Kidney (tissue), 13 donors: ENCODE measurements at regions not wholly inside any gene's neighbourhood (a gene's known extent, or its start where the extent isn't known, plus 50 kb on each side); places are given as distances from the start of the nearest gene placed in this dataset.

Source experiments
- DNase-seq, 5 donors: peaks; one replicate each; pipeline ENCODE4 v3.0.0-alpha.2; 2013 to 2020
- FAIRE-seq: peaks from 2 replicates; lab custom pipeline; 2012; peaks lifted over from hg19 to GRCh38; lab: Jason Lieb, UNC
- H3K27ac ChIP-seq, 2 donors: one replicate each; pipeline ENCODE4 v1.7.0; 2013; ENCODE audit warnings: low read depth in 2 of 2, low read length in 2 of 2, inconsistent platforms in 1 of 2
- H3K27me3 ChIP-seq: one replicate; pipeline ENCODE4 v1.7.1; 2013; ENCODE audit warnings: low read length, inconsistent platforms; ENCODE audit not compliant: control insufficient read depth, insufficient read depth
- H3K36me3 ChIP-seq, 3 donors: one replicate each; pipeline versions ENCODE4 v1.7.0 to v1.7.1; 2013; ENCODE audit warnings: low read length in 3 of 3, control low read depth in 1 of 3, inconsistent platforms in 1 of 3; ENCODE audit not compliant: insufficient read depth in 3 of 3, control insufficient read depth in 2 of 3
- H3K4me1 ChIP-seq, 3 donors: one replicate each; pipeline versions ENCODE4 v1.7.0 to v1.7.1; 2013; ENCODE audit warnings: low read length in 3 of 3, inconsistent platforms in 1 of 3, low read depth in 1 of 3; ENCODE audit not compliant: control insufficient read depth in 2 of 3, insufficient read depth in 2 of 3
- H3K4me3 ChIP-seq, 3 donors: one replicate each; pipeline versions ENCODE4 v1.7.0 to v1.8.1; 2013; ENCODE audit warnings: low read length in 3 of 3, control low read depth in 1 of 3, inconsistent platforms in 1 of 3
- H3K9ac ChIP-seq, 3 donors: one replicate each; pipeline versions ENCODE4 v1.7.0 to v1.7.1; 2013; ENCODE audit warnings: low read length in 3 of 3, control low read depth in 1 of 3, inconsistent platforms in 1 of 3
- H3K9me3 ChIP-seq, 3 donors: one replicate each; pipeline versions ENCODE4 v1.7.0 to v1.7.1; 2013; ENCODE audit warnings: low read length in 3 of 3, control low read depth in 1 of 3, inconsistent platforms in 1 of 3; ENCODE audit not compliant: control insufficient read depth in 2 of 3, insufficient read depth in 1 of 3
- intact Hi-C: fragments of 100-400 bp; cut with DNase I; formaldehyde crosslinking; loops from one replicate; pipeline ENCODE4 v1.11.1; 2022
- TF ChIP-seq, protein P1 (sequence below): IDR thresholded peaks from 3 replicates; pipeline ENCODE4 v1.5.1; 2012; ENCODE audit warnings: mild to moderate bottlenecking, moderate library complexity, borderline replicate concordance; ENCODE audit not compliant: insufficient read depth; ENCODE audit errors: extremely low read depth
- donor health status: control.
- donor health status: control.
- donor health status: control.
- donor health status: control.
- donor health status: control.
- donor health status: DM: yes; HTN: yes; CAD: no.
- donor health status: Normal renal cell carcinoma (clear cell type).

DNA sequence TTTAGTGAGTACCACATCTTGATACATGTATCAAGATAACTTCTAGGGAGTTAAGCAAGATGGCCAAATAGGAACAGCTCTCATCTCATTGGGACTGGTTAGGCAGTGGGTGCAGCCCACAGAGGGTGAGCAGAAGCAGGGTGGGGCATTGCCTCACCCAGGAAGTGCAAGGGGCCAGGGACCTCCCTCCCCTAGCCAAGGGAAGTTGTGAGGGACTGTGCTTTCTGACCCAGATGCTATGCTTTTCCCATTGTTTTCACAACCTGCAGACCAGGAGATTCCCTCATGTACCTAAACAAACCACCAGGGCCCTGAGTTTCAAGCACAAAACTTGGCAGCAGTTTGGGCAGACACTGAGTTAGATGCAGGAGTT lies 665.0 kb upstream of the CBLB start:
- Histone ChIP-seq H3K27me3 (no peaks in the 10 kb centered on the region), H3K9ac (no peak overlapping the region), H3K36me3 (no peaks in the 10 kb centered on the region), H3K27ac (no peak overlapping the region), H3K4me1 (no peaks in the 10 kb centered on the region), H3K4me3 (no peak overlapping the region), H3K9me3 (no peaks in the 10 kb centered on the region)
- DNase-seq (no peak), FAIRE-seq (no peak)
- intact Hi-C loops, result no loop called here
- TF ChIP-seq, protein P1, sequence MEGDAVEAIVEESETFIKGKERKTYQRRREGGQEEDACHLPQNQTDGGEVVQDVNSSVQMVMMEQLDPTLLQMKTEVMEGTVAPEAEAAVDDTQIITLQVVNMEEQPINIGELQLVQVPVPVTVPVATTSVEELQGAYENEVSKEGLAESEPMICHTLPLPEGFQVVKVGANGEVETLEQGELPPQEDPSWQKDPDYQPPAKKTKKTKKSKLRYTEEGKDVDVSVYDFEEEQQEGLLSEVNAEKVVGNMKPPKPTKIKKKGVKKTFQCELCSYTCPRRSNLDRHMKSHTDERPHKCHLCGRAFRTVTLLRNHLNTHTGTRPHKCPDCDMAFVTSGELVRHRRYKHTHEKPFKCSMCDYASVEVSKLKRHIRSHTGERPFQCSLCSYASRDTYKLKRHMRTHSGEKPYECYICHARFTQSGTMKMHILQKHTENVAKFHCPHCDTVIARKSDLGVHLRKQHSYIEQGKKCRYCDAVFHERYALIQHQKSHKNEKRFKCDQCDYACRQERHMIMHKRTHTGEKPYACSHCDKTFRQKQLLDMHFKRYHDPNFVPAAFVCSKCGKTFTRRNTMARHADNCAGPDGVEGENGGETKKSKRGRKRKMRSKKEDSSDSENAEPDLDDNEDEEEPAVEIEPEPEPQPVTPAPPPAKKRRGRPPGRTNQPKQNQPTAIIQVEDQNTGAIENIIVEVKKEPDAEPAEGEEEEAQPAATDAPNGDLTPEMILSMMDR, result no peak

DNA sequence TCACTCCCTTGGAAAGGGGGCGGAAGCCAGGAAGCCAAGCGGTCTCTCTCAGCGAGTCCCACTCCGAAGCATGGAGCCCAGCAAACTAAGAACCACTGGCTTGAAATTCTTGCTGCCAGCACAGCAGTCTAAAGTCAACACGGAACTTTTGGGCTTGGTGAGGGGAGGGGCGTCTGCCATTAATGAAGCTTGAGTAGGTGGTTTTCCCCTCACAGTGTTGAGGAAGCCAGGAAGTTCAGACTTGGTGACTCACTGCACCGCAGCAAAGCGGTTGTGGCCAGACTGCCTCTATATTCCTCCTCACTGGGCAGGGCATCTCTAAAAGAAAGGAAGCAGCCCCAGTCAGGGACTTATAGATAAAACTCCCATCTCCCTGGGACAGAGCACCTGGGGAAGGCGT lies 665.4 kb upstream of the CBLB start:
- H3K9me3 ChIP-seq, result no peaks in the 10 kb centered on the region
- H3K27me3 ChIP-seq, result no peaks in the 10 kb centered on the region
- no peak overlapping the region for H3K27ac ChIP-seq
- H3K4me3 ChIP-seq, result no peak overlapping the region
- H3K36me3 ChIP-seq, result no peaks in the 10 kb centered on the region
- TF ChIP-seq, protein P1, result no peak
- no peaks in the 10 kb centered on the region for H3K4me1 ChIP-seq
- DNase-seq (no peak), FAIRE-seq (no peak)
- intact Hi-C loops, result no loop called here
- no peak overlapping the region for H3K9ac ChIP-seq

DNA sequence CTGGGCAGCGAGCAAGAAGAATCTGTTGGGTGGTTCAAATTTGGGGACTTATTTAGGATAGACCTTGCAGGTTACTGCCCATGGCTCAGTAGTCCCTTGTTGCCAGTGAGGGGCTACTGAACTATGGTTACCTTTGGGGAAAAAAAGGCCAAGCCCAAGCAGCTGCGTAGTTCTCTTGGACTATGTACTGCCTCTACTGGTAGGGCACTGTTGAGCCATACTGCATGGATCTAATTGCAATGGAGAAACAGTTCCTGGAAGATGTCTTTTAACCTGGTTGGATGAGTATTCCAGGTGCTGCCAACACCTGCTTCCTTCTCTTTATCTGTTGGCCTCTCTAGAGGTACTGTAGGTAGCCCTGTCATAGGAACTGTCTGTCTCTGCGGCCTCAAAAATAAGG lies 671.9 kb upstream of the CBLB start:
- no peaks in the 10 kb centered on the region for H3K9me3 ChIP-seq
- H3K4me3 ChIP-seq, result no peak overlapping the region
- H3K27ac ChIP-seq, result no peak overlapping the region
- no peak overlapping the region for H3K9ac ChIP-seq
- no peaks in the 10 kb centered on the region for H3K36me3 ChIP-seq
- FAIRE-seq (no peak), DNase-seq (no peak)
- no peaks in the 10 kb centered on the region for H3K4me1 ChIP-seq
- H3K27me3 ChIP-seq, result no peaks in the 10 kb centered on the region
- TF ChIP-seq, protein P1, result no peak
- intact Hi-C loops, result no loop called here

DNA sequence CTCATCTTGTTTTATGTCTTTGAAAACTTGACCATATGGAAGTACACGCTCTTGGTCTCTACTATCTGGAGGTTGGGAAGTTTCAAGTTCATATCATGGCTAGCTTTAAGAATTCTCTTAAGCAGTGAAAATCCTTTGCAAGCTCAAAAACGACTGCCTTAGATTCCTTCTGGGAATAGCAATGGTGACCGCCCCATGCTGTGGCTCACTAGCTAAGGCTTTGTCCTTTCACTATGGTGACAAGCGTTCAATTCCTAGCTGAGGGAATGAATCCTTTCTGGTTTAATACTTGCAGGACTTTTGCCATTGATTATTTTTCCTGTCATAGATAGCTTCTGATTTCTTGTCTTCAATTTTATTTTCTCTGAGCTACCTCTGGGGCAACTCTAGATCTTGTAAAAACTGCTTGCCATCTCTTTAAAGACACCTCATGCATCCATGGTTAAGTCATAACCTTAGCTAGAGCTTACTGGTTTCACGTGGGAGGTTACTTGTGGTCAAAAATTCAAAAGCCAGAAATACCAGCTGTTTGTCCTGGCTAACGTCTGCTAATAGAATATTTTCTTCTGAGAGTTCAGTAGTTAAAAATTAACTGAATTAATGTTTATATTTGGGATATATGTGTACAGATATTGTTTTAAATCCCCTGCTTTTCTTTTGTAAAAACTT lies 673.4 kb upstream of the CBLB start:
- H3K4me1 ChIP-seq, result no peaks in the 10 kb centered on the region
- DNase-seq (peak in 1 of 5 donors; percentile 3), FAIRE-seq (no peak)
- H3K27ac ChIP-seq, result no peak overlapping the region
- intact Hi-C loops, result no loop called here
- no peaks in the 10 kb centered on the region for H3K36me3 ChIP-seq
- no peaks in the 10 kb centered on the region for H3K27me3 ChIP-seq
- no peak overlapping the region for H3K9ac ChIP-seq
- no peaks in the 10 kb centered on the region for H3K9me3 ChIP-seq
- no peak overlapping the region for H3K4me3 ChIP-seq
- TF ChIP-seq, protein P1, result no peak
